ENCODE measurements at regions not wholly inside any gene's neighbourhood (a gene's known extent, or its start where the extent isn't known, plus 50 kb on each side); places are given as distances from the start of the nearest gene placed in this dataset.

DNA sequence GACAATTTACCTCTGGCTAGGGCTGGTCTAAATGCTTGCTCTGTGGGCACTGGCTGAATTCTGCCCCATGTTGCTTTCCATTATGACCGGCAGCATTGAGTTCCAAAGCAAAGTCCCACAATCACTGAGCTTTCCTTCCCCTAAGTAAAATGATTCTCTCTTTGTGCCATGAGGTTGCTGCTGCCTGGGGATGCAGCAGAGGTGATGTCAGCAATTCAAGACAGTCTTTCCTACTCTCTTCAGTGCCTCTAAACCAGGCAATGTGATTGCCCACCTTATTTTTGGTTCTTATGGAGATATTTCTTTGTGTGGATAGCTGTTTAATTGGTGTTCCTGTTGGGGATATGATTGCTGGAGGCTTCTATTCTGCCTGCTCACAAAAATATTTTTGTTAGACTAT lies 1043.9 kb upstream of the EPHA7 start:
- TF ChIP-seq, protein P1, sequence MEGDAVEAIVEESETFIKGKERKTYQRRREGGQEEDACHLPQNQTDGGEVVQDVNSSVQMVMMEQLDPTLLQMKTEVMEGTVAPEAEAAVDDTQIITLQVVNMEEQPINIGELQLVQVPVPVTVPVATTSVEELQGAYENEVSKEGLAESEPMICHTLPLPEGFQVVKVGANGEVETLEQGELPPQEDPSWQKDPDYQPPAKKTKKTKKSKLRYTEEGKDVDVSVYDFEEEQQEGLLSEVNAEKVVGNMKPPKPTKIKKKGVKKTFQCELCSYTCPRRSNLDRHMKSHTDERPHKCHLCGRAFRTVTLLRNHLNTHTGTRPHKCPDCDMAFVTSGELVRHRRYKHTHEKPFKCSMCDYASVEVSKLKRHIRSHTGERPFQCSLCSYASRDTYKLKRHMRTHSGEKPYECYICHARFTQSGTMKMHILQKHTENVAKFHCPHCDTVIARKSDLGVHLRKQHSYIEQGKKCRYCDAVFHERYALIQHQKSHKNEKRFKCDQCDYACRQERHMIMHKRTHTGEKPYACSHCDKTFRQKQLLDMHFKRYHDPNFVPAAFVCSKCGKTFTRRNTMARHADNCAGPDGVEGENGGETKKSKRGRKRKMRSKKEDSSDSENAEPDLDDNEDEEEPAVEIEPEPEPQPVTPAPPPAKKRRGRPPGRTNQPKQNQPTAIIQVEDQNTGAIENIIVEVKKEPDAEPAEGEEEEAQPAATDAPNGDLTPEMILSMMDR (IDR thresholded peaks at IDR 0.05): no peak
- TF ChIP-seq JUN (IDR thresholded peaks at IDR 0.05) (no peak), POLR2A (IDR thresholded peaks at IDR 0.05; ENCODE audit: low read length) (no peak), GATA3 (IDR thresholded peaks at IDR 0.05; ENCODE audit: borderline replicate concordance) (no peak), EP300 (IDR thresholded peaks at IDR 0.05) (no peak), ZFP36 (IDR thresholded peaks at IDR 0.05; ENCODE audit: borderline replicate concordance, partially characterized antibody) (no peak), RFX5 (IDR thresholded peaks at IDR 0.05) (no peak), POLR2AphosphoS2 (conservative IDR thresholded peaks at IDR 0.05; ENCODE audit: low read length) (no peak), SMC3 (IDR thresholded peaks at IDR 0.05) (no peak)
- TF ChIP-seq, protein P2, sequence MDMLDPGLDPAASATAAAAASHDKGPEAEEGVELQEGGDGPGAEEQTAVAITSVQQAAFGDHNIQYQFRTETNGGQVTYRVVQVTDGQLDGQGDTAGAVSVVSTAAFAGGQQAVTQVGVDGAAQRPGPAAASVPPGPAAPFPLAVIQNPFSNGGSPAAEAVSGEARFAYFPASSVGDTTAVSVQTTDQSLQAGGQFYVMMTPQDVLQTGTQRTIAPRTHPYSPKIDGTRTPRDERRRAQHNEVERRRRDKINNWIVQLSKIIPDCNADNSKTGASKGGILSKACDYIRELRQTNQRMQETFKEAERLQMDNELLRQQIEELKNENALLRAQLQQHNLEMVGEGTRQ (IDR thresholded peaks at IDR 0.05): no peak

Data from A549 (cell line).